ENCODE measurements at regions not wholly inside any gene's neighbourhood (a gene's known extent, or its start where the extent isn't known, plus 50 kb on each side); places are given as distances from the start of the nearest gene placed in this dataset.
"Not testable (repeated sequence)": the region's sequence is repeated elsewhere in the genome, so short reads cannot be mapped to it uniquely, and the experiment has no call there.

DNA sequence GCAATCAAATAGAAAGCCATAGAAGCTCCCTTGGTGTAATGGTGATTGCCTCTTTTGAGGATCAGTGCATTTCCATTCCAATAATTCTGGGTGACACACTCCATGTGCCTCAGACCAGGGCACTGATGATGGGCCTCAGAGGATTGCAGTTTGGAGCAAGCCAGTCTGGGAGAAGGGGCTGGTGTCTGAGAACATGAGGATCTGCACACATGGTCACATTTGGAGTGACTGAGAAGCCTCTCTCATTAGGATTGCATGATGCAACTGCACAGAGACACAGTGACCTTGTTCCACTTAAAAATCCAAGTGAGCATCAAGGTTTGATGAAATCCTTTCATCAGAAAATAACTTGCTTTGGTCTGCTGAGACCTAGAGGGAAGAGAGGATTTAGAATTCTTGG is 216.4 kb downstream of the ANKRD30B start:
- no peak for DNase-seq

DNA sequence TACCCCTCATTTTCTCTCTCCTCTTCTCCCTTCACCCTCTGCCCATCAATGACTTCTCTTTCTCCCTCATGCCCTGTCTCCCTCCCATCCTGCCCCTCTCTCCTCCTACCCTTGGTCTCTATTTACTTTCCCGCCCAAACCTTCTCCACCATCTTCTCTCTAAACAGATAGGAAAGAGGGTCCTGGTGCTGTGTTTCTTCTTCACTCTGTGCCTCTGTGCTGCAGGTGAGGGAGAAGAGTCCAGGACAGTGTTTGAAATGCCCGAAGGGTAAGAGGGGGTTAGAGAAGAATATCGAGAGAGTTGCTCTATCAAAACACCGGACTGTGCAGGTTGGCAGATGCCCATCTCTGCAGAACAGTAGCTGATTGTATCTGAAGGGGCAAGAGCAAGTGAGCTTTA is 217.0 kb downstream of the ANKRD30B start:
- DNase-seq: not testable (repeated sequence)

DNA sequence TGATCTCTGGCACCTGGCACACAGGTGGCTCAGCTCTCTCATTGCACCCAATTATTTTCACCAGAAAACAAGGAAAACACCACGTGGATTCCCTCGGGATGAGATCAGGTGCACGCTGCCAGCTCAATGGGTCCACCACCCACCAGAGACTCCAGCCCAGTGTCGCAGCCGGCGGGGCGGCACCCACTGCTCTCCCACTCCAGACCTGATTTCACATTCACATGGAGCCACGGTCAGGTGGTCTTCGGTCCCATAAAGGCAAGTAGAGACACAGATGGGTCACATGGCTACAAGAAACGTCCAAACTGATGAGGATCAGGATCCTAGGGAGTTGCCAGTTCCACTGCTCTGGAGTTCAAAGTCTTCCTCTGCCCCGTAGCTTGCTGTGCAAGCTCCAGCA is 217.6 kb downstream of the ANKRD30B start:
- no peak for DNase-seq

- DNase-seq: not testable (repeated sequence)
These were observed 219.3 kb downstream of the ANKRD30B start for GRCh38 chr18:14967246-14967645.

GRCh38 chr18:14969500-14969899 is 221.5 kb downstream of the ANKRD30B start:
- DNase-seq: no peak

- no peak for DNase-seq
These were observed 222.1 kb downstream of the ANKRD30B start for GRCh38 chr18:14970027-14970426.

- no peak for DNase-seq
These were observed 223.7 kb downstream of the ANKRD30B start for GRCh38 chr18:14971461-14972185.

DNA sequence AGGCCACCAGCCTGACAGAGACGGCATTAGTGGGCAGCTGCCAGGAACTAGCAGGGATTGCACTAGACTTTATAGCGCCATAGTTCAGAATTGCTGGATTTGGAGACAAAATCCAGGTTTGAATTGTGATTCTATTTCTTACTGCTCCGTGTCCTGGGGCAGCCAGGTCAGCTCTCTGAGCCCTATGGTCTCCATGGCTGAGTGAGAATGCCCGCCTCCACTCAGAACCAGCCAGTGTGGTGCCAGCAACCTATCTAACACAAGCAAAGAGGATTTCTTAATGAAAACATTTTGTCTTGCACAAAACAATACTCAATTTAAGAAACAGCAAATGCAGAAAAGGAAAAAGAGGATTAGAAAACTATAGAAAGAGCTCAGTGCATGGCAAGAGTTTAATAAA is 225.4 kb downstream of the ANKRD30B start:
- DNase-seq: not testable (repeated sequence)

DNA sequence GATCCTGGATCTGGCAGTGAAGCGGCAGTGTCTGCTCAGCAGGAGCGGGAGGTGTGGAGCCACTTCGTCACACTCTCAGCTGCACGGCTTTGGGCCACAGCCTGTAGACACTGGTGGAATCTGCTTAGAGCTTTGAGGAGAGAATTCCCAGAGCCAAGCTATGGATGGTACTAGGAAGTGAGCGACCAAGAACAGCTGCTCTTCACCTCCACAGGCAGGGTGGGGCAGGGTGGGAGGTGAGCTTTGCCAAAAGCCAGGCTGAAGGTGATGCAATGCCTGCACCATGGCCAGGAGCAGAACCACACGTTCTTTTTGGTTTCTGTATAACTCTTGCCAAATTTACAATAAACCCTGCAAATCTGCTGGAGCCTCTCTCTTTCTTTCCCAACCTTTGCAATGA is 226.1 kb downstream of the ANKRD30B start:
- DNase-seq: no peak

GRCh38 chr18:14974576-14974975 is 226.6 kb downstream of the ANKRD30B start:
- no peak for DNase-seq

- no peak for DNase-seq
These were observed 227.5 kb downstream of the ANKRD30B start for GRCh38 chr18:14975431-14975830.

DNA sequence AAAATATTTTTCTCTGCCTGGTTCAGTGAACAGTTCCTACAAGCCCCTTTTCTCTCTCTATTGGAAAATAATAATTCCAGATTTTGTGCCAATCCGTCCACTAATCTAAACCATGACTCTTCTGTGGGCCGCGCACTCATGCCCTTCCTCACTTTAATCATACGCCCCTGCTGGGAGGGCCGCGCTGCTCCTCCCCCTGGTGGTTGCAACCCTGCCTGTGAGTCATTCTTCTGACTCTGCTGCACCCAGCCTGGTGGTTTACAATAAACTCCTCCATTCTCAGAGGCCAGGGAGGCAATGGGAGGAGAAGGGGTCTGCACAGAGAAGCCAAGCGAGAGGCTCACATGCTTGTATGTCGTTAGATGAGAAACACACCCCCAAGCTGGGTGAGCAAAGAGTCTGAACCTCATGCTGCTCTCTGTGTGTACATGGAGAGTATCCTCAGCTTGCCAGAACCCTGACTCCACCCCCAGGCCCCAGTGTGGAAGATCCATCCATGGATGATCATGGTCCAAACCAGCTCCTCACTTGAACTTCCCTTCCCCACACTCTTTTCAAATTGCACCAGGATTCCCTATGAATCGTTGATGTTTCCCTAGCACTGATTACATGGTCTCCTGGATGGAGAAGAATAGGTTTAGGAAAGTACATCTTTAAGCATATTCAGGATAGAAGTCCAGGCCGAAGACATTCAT is 228.9 kb downstream of the ANKRD30B start:
- no peak for DNase-seq

- DNase-seq: no peak
These were observed 230.2 kb downstream of the ANKRD30B start for GRCh38 chr18:14978191-14978590.

DNA sequence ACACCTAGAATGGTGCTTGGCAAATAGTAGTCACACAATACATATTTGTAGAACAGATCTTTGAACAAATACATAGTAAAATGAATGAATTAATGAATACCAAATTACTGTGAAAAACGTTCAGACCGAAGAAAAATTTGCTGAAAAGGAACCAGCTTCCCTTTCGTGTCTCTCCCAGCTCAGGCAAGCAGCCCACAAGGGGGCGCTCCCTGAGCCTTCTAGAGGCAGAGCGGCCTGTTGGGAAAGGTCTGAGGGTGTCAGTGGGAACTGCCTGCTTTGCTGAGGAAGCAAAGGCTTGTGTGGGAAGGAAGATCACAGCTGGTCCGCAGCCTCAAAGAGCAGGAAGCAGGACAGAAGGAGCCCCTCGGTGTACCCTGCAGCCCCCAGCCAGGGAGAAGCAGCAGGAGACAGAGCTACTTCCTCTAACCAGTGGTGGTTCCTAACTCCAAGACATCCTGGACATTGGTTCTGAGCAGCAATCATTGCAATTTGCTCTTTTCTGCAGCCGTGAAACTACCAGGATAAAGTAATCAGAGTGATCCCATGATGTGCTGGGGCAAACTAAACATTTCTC is 231.1 kb downstream of the ANKRD30B start:
- DNase-seq: peak; percentile 69

DNA sequence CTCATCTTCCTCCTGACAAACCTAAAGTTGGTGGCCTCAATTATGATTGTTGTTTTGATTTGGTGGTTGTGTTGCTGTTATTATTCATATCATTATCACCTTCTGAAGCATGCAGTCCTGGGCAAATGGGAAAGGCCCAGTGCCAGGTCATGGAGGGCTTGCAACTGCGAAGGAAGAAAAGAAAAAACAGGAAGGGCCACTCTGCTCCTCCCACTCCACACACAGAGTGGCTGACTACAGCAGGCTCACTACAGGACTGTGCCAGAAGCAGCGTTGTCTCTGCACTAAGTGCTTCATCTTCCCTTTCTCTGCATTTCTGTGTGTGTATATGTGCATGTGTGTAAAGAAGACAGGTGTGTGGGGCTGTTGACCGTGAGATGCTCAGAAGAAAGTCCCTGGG is 231.9 kb downstream of the ANKRD30B start:
- no peak for DNase-seq

DNA sequence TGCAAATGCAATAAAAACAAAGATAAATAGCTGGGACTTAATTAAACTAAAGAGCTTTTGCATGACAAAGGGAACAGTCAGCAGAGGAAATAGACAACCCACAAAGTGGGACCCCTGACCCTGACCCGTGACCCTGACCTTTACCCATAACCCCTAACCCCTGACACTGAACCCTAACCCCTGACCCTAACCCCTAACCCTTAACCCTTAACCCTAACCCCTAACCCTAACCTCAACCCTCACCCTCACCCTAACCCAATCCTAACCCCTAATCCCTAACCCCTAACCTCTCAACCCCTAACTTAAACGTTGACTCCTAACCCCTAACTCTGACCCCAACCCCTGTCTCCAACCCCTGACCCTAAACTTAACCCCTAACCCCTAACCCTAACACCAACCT is 236.6 kb downstream of the ANKRD30B start:
- not testable (repeated sequence) for DNase-seq

- DNase-seq: not testable (repeated sequence)
These were observed 237.5 kb downstream of the ANKRD30B start for GRCh38 chr18:14985291-14986013.

GRCh38 chr18:14987377-14987776 is 239.4 kb downstream of the ANKRD30B start:
- not testable (repeated sequence) for DNase-seq

DNA sequence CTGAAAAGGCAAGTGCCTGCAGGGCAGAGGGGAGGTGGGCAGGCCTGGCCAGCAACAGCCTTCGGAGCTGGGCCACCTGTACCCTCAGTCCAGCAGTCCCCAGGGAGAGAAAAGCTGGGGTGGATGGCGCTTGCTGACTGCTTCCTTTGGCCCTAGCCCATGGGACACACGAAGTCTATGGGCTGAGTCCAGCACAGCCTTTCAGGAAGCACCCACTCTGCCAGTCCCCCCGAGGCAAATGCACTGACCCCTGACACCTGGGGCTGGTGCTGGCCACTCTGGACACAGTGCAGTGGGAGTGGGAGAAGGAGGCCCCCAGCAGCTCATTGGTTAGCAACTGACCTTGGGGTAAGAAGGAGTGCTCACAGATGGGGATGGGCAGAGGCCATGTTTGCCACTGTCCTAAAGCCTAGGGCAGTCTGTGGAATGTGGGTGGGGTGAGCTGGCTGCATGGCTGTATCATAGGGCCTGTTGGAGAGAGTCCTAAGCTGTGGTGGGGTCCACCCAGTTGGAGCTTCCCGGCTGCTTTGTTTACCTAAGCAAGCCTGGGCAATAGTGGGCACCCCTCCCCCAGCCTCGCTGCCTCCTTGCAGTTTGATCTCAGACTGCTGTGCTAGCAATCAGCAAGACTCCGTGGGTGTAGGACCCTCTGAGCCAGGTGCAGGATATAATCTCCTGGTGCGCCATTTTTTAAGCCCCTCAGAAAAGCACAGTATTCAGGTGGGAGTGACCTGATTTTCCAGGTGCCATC is 240.2 kb downstream of the ANKRD30B start:
- not testable (repeated sequence) for DNase-seq

- DNase-seq: not testable (repeated sequence)
These were observed 241.6 kb downstream of the ANKRD30B start for GRCh38 chr18:14989569-14989968.

- DNase-seq: not testable (repeated sequence)
These were observed 244.0 kb downstream of the ANKRD30B start for GRCh38 chr18:14991934-14992445.

- not testable (repeated sequence) for DNase-seq
These were observed 244.8 kb downstream of the ANKRD30B start for GRCh38 chr18:14992758-14993157.
